NCI-H2107 treated with DMSO at 0.1 percent for 48 hours (cell line): ENCODE measurements at regions not wholly inside any gene's neighbourhood (a gene's known extent, or its start where the extent isn't known, plus 50 kb on each side); places are given as distances from the start of the nearest gene placed in this dataset.

Experiments used
- DNase-seq: peaks from one replicate; lab custom pipeline; 2025; ENCODE audit not compliant: unreplicated experiment; lab: John Stamatoyannopoulos, UW

- no peak for DNase-seq
Observed at GRCh38 chr4:32460972-32461371, 1740.8 kb downstream of the PCDH7 start.

- DNase-seq = no peak
Observed at GRCh38 chr4:32462944-32463343, 1742.8 kb downstream of the PCDH7 start.

- no peak for DNase-seq
Observed at GRCh38 chr4:32470087-32470585, 1750.0 kb downstream of the PCDH7 start.

DNA sequence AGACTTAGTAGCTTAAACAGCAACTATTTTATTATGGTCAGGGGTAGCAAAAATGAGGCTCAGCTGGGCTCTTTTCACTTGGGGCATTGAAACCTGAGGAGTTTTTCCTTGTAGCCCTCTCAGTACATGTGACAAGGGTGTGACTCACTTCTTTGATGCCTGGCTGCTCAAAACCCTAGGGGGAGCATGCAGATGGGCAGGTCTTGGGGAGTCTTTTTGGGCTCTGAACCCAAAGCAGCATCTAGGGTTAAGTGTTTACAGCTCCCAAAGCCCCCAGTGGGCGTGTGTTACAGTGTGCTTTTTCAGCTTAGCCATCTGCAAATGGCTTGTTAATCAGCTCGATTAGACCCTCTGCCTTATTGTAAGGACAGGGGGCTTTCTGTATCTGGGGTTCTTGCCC, 1752.7 kb downstream of the PCDH7 start:
- no peak for DNase-seq

DNA sequence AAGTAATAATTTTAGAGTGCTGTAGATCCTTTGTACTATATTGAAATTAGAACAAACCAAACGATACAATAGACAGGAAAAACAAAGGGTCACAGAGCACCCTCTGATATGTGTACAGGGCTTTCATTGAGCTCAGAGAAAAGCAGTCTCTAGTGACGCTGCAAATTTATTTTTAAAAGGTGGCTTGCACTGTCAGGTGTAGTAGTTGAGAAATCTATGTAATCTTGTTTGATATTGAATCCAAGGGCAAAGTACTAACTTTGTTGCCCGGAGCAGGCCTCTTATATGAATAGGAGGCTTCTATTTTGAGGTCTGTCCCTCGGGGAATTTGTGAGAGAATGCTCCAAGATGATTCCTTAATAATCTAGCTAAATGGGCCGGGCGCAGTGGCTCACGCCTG, 1755.5 kb downstream of the PCDH7 start:
- DNase-seq = no peak

- DNase-seq = no peak
Observed at GRCh38 chr4:32477518-32477917, 1757.3 kb downstream of the PCDH7 start.

DNA sequence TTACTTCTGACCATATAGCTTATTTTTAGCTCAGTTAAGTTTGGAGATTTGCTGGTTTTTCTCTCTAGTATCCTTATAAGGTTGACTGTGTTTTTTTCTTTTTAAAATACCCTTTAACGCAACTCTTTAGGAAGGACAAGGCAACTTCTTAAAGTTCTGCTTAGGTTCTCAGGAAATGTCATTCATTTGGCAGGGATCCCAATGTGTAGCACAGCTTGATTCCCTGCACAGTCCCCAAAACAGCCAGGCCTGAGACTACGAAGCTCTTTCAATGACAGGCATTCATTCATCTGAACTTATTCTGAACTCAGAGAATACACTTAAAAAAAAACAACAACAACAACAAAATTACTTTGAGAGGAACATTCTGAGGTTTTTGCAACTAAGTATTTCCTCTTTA, 1765.8 kb downstream of the PCDH7 start:
- DNase-seq = no peak

- no peak for DNase-seq
Observed at GRCh38 chr4:32488690-32489089, 1768.5 kb downstream of the PCDH7 start.

- DNase-seq = no peak
Observed at GRCh38 chr4:32499171-32499570, 1779.0 kb downstream of the PCDH7 start.

DNA sequence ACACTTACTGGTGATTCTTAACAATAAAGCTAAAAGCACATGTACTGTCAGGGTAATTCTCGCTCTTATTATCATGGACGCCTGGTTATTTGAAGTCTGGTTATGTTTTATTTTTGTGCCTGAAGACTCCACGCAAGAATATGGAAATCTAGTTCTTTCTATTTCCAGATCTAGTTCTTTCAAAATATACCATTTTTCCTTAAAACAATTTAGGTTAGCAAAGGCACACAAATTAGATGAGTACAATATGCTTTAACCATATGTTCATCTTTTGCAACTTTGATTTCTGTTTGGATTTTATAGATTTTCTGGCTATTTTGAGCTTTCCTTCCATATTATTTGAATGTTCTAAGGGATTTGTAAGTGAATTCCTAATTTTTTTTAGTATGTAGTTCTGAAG, 1783.1 kb downstream of the PCDH7 start:
- no peak for DNase-seq

DNA sequence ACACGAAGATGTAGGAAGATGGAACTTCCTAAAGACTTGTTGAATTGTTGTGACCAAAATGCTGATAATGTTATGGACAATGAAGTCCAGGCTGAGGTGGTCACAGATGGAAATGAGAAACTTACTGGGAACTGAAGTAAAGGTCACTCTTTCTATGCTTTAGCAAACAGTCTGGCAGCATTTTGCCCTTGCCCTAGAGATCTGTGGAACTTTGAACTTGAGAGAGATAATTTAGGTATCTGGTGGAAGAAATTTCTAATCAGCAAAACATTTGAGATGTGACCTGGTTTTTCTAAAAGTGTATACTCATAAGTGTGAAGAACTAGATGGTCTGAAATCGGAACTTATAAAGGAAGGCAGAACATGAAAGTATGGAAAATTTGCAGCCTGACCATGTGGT, 1785.9 kb downstream of the PCDH7 start:
- no peak for DNase-seq

GRCh38 chr4:32519060-32519459, 1798.9 kb downstream of the PCDH7 start:
- DNase-seq = peak; percentile 17

- DNase-seq = no peak
Observed at GRCh38 chr4:32525420-32525819, 1805.3 kb downstream of the PCDH7 start.

DNA sequence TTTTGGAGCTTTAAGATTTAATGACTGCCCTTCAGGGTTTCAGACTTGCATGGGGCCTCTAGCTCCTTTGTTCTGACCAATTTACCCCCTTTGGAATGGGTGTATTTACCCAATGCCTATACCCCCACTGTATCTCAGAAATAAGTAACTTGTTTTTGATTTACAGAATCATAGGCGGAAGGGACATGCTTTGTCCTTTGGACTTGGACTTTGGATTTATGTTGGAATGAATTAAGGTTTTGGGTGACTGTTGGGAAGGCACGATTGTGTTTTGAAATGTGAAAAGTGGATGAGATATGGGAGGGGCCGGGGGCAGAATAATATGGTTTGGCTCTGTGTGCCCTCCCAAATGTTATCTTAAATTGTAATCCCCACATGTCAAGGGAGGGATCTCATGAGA, 1824.7 kb downstream of the PCDH7 start:
- DNase-seq = no peak

DNA sequence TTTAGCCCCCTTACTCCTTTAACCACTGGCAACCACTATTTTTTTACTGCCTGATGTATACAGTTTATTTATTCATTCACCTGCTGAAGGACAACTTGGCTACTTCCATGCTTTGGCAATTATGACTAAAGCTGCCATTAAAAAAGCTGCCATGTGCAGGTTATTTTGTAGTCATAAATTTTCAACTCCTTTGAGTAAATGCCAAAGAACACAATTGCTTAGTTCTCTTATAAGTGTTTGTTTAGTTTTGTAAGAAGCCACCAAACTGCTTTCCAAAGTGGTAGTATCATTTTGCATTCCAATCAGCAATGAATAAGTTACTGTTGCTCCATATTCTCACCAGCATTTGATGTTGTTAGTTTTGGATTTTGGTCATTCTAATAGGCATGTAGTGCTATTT, 1831.8 kb downstream of the PCDH7 start:
- peak; percentile 1 for DNase-seq

DNA sequence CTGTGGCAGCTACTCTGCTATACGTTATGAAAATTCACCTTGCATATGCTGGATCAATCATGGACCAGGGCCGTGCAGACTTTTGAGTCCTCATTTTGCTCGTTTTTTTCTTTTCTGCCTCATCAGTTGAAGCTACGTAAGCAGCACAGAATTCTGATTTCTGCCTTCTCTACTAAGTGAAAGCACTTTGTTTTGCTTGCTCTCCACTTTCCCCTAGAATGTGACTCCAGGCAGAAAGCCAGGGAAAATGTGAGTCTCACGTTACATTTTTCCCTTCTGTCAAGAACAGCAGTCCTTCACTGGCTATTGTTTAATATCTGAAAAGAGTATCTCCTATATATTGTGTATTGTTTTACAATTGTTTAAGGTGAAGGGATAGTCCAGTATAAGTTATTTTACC, 1840.1 kb downstream of the PCDH7 start:
- peak; percentile 14 for DNase-seq

DNA sequence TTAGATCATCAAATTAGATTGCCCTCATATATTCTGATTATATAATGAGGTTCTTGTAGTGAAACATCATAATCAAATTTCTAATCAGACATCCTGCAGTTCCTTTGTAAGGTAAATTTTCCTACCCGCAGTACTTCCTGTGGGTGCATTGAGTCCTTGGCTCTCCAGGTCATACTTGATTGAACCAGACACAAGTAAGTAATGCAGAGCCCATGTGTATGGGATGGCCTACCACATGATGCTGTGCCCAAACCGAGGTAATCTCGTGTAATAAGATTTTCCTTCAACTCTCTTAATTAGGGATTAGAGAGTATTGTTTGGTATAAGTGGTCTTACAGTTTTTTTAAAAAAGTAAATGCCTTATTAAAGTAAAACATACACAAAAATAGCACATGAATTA, 1841.8 kb downstream of the PCDH7 start:
- no peak for DNase-seq

DNA sequence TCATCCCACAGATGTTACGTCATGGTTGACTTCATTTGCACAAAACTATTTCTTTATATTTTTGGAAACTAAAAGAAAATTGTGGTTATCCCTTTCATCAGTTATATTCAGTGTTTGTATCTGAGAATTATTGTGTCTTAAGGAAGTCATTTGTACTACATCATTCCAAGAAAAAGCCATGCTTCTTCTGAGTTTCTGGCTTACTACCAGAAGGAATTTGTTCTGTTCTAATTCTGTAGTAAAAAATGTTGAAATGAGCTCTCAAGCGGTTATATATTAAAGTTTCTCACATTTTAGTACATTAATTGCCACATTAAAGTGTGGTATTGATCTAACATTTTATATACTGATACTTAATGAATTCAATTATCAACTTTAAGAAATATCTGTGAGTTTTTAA, 1844.5 kb downstream of the PCDH7 start:
- no peak for DNase-seq

DNA sequence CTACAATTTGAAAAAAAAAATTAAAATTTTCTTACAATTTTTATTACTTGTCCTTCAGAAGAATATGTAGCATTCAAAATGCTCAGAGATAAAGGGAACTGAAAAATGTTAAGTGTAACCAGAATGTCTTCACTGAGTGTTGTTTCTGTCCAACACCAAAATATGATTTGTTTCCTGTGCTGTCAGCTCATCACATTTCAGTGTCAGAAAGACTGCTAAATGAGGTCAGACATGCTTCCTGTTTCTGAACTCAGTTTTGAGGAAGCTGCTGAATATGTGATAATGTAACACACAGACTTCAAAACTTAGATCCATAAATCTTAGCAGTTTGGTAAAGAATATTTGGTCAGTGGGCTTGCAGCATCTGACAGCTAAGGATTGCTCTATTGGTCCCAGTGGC, 1849.7 kb downstream of the PCDH7 start:
- DNase-seq = no peak

DNA sequence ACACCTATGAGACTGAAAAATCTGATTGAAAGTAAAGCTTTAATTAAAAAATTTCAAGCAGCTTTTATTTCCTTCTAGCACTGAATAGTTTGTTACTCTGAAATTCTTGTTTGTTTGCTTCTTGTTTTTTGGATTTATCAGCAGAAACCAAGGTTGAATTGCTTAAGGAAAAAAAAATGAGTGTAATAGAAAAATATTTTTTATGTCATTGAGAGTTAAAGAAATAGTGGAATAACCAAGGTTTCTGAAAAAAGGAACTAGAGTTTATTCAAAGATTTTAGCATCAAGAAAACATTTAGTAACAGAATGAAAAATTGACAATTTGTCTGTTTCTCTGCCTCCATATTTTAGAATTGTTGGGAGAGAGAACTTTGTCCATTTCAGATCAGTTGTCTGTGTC, 1852.2 kb downstream of the PCDH7 start:
- DNase-seq = no peak

DNA sequence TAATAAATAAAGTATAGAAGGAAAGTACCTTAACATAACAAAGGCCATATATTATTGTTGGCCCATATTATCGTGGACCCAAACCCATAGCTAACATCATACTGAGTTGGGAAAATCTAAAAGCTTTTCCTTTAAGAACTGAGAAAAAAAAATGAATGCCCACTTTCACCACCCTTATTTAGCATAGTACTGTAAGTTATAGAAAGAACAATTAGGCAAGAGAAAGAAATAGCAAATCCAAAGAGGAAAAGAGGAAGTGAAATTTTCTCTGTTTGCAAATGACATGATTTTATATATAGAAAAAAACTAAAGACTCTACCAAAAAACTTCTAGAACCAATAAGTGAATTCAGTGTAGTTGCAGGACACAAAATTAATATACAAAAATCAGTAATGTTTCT, 1854.6 kb downstream of the PCDH7 start:
- no peak for DNase-seq

GRCh38 chr4:32589097-32589496, 1868.9 kb downstream of the PCDH7 start:
- no peak for DNase-seq

GRCh38 chr4:32589853-32590252, 1869.7 kb downstream of the PCDH7 start:
- DNase-seq = no peak

DNA sequence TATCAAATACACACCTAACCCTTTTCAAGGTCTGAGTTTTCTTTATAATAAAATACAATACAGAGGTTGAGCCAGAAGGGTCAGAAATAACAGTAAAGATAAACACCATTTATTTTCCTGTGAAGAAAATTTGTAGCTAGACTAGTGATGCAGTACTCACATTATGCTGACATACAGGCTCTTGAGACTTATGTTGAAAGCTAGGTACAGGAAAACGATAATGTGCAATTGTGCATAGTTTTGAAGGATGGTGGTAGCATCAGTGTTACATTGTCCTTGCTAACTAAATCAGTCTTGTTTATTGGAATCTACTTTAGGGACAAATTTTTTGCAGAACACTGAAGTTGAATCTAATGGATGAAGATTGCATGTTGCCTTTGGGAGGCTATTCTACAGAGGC, 1877.2 kb downstream of the PCDH7 start:
- DNase-seq = no peak
